ENCODE measurements at regions not wholly inside any gene's neighbourhood (a gene's known extent, or its start where the extent isn't known, plus 50 kb on each side); places are given as distances from the start of the nearest gene placed in this dataset.

DNA sequence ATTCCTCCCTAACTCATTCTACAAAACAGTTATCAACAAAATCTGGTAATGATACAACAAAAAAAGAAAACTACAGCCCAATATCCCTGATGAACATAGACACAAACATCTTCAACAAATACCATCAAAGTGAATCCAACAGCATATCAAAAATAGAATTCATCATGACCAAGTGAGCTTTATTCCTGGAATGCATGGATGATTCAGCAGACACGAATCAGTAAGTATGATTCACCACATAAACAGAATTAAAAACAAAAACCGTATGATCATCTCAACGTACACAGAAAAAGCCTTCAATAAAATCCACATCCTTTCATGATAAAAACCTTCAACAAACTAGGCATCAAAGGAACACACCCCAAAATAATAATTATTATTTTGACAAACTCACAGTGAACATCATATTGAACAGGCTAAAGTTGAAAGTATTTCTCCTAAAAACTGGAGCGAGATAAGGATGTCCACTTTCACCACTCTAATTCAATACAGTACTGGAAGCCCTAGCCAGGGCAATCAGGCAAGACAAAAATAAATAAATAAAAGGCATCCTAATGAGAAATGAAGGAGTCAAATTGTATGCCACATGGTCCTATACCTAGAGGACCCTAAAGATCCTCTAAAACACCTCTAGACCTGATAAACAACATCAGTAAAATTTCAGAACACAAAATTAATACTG, 305.1 kb upstream of the RGMB start:
- peak overlapping the region; percentile 13 for H3K4me3 ChIP-seq (replicated peaks; ENCODE audit: low read depth, low read length)
- TF ChIP-seq, protein P1, sequence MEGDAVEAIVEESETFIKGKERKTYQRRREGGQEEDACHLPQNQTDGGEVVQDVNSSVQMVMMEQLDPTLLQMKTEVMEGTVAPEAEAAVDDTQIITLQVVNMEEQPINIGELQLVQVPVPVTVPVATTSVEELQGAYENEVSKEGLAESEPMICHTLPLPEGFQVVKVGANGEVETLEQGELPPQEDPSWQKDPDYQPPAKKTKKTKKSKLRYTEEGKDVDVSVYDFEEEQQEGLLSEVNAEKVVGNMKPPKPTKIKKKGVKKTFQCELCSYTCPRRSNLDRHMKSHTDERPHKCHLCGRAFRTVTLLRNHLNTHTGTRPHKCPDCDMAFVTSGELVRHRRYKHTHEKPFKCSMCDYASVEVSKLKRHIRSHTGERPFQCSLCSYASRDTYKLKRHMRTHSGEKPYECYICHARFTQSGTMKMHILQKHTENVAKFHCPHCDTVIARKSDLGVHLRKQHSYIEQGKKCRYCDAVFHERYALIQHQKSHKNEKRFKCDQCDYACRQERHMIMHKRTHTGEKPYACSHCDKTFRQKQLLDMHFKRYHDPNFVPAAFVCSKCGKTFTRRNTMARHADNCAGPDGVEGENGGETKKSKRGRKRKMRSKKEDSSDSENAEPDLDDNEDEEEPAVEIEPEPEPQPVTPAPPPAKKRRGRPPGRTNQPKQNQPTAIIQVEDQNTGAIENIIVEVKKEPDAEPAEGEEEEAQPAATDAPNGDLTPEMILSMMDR (IDR thresholded peaks at IDR 0.05; ENCODE audit: low read length, missing control alignments), result no peak

DNA sequence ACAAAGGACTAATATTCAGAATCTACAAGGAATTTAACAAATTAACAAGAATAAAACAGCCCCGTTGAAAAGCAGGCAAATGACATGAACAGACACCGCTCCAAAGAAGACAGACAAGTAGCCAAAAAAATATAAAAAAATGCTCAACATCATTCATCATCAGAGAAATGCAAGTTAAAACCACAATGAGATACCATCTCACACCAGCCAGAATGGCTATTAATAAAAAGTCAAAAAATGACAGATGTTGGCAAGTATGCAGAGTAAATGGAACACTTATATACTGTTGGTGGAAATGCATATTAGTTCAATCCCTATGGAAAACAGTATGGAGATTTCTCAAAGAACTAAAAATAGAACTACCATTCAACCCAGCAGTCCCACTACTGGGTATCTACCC, 302.7 kb upstream of the RGMB start:
- DNase-seq (ENCODE audit: low read depth), result no peak
- no peak overlapping the region for H3K4me3 ChIP-seq (replicated peaks; ENCODE audit: low read depth, low read length)

More for the DNA sequence above, 305.1 kb upstream of the RGMB start:
- peak; percentile 84 for DNase-seq (ENCODE audit: low read depth)

DNA sequence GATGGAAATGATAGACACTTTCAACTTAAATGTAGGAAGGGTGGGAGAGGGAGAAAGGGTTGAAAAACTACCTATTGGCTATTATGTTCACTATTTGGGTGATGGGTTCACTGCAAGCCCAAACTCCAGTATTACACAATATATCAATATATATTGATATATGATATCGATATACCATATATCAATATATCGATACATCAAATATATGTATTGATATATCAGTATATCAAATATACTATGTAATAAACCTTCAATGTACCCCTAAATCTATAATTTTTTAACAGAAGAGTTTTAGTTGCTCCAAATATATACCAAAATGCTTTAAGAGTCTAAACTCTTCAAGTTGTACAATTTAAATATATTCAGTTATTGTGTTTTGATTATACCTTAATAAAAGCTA, 302.0 kb upstream of the RGMB start:
- TF ChIP-seq, protein P1 (IDR thresholded peaks at IDR 0.05; ENCODE audit: low read length, missing control alignments), result no peak
- no peak for DNase-seq (ENCODE audit: low read depth)
- no peak overlapping the region for H3K4me3 ChIP-seq (replicated peaks; ENCODE audit: low read depth, low read length)

More for the DNA sequence above, 302.7 kb upstream of the RGMB start:
- TF ChIP-seq, protein P1 (IDR thresholded peaks at IDR 0.05; ENCODE audit: low read length, missing control alignments), result no peak

DNA sequence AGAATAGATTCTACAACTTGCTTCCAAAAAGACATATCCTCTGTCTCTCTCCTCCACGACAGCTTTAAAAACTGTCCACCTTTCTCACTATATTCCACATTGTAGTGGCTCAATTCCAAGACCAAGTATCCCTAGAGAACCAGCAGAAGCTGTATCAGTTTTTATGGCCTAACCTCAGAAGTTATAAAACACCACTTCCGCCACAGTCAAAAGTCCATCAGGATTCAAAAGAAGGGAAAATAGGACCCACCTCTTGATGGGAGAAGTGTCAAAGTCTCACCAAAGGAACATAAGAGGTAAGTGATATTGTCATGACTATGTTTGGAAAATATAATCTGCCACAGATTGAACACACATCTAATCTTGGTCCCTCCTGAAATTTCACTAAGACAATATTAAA, 299.2 kb upstream of the RGMB start:
- no peak overlapping the region for H3K4me3 ChIP-seq (replicated peaks; ENCODE audit: low read depth, low read length)
- no peak for DNase-seq (ENCODE audit: low read depth)
- TF ChIP-seq, protein P1 (IDR thresholded peaks at IDR 0.05; ENCODE audit: low read length, missing control alignments), result no peak

DNA sequence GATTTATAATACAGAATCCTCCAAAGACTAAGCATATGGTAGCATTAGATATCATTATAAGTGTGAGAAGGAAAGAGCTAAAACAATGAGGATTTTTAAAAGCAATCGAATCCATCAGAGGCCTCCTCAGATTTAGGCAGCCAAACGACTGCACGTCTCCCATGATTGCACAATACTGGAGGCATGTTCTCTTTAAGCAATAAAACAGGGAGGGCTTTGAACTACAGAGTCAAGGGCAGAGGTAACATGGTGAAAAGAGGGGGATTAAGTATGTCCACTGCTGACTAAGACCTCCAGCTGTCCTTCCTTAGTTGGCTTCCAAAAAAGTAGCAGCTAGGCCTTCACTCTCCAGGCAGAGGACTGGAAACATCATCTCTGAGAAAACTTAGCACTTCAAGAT, 298.7 kb upstream of the RGMB start:
- TF ChIP-seq, protein P1 (IDR thresholded peaks at IDR 0.05; ENCODE audit: low read length, missing control alignments), result no peak
- H3K4me3 ChIP-seq (replicated peaks; ENCODE audit: low read depth, low read length), result no peak overlapping the region
- DNase-seq (ENCODE audit: low read depth), result peak; percentile 38

DNA sequence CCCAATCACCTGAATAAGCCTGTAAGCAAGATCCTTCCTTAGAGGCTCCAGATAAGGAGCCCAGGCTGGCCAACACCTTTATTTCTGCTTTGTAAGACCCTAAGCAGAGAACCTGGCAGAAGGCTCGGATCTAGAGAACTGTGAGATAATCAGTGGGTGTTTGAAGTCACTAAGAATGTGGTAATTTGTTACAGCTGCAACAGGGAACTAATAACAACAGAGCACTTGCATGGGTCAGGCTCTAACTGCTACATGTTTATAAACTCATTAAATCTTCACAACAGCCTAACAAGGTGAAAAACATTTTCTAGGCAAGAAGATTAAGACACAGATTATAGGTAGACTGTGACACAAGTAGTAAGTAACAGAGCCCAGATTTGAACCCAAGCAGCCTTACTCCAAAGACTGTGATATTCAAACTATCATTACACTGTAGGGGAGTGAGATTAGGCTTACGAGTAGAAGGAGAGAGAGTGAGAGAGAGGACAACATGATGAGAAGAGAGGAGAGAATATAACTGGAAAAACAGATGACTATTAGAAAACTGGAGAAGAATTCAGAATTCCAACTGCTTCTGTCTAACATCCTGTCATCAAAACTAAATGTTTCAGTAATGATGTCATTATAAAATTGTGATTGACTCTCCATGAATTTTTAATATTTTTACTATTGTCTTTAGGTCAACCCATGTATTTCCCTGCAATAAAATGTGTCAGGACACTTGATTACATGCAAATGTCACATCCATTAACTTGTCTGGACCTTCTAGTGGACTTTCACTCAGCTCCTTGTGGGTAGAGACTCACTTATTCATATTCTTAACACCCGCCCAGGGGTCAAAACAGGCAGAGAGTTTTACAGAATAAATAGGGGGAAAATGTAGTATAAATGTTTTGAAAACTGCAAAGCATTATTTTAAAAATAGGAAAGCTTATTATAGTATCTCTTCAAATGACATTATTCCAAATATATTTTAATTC, 290.9 kb upstream of the RGMB start:
- no peak for DNase-seq (ENCODE audit: low read depth)
- TF ChIP-seq, protein P1 (IDR thresholded peaks at IDR 0.05; ENCODE audit: low read length, missing control alignments), result no peak
- H3K4me3 ChIP-seq (replicated peaks; ENCODE audit: low read depth, low read length), result no peak overlapping the region

Measured in fibroblast of pulmonary artery (primary cell).